WTC11 (cell line): ENCODE measurements at regions not wholly inside any gene's neighbourhood (a gene's known extent, or its start where the extent isn't known, plus 50 kb on each side); places are given as distances from the start of the nearest gene placed in this dataset.

Experiments
- ATF2 ChIP-seq: sonication (generic); formaldehyde crosslinking; IDR thresholded peaks from 2 replicates; pipeline ENCODE4 v1.8.1; 2022; ENCODE audit warnings: low read depth, missing genetic modification reagents, borderline replicate concordance
- ATF6 ChIP-seq: sonication (generic); formaldehyde crosslinking; IDR thresholded peaks from 2 replicates; pipeline ENCODE4 v1.8.1; 2023; ENCODE audit warnings: mild to moderate bottlenecking, missing genetic modification reagents
- CTCF ChIP-seq: fragments of 200-600 bp; IDR thresholded peaks from 2 replicates; pipeline ENCODE4 v1.8.0; 2022; ENCODE audit warnings: antibody characterized with exemption
- GABPB1 ChIP-seq: sonication (generic); formaldehyde crosslinking; IDR thresholded peaks from 2 replicates; pipeline ENCODE4 v1.8.1; 2023; ENCODE audit warnings: mild to moderate bottlenecking, missing genetic modification reagents
- TP53 ChIP-seq: sonication (generic); formaldehyde crosslinking; IDR thresholded peaks from 2 replicates; pipeline ENCODE4 v1.8.1; 2023; ENCODE audit warnings: mild to moderate bottlenecking, missing genetic modification reagents
- ZNF121 ChIP-seq: sonication (generic); formaldehyde crosslinking; IDR thresholded peaks from 2 replicates; pipeline ENCODE4 v1.8.0; 2023; ENCODE audit warnings: missing genetic modification reagents

GRCh38 chr4:188596021-188596420 lies 456.8 kb downstream of the TRIML1 start:
- TF ChIP-seq CTCF = no peak
- TF ChIP-seq ATF6 (CRISPR knock-in tag) = no peak
- TF ChIP-seq ZNF121 (CRISPR knock-in tag) = no peak
- no peak for TF ChIP-seq TP53 (CRISPR knock-in tag)
- TF ChIP-seq GABPB1 (CRISPR knock-in tag) = no peak
- TF ChIP-seq ATF2 (CRISPR knock-in tag) = no peak
